SK-N-SH treated with all-trans-retinoic acid at 6 μM for 48 hours (cell line): ENCODE measurements at regions not wholly inside any gene's neighbourhood (a gene's known extent, or its start where the extent isn't known, plus 50 kb on each side); places are given as distances from the start of the nearest gene placed in this dataset.

Source experiments
- ATAC-seq: fragments of 200-7000 bp; cut with Tn5 transposase; 3 replicates; pipeline ENCODE4 v1.9.1; 2020; ENCODE audit warnings: mild to moderate bottlenecking, moderate library complexity
- ARNTL ChIP-seq: fragments of 450-650 bp; formaldehyde crosslinking; IDR thresholded peaks from 2 replicates; pipeline ENCODE4 v1.5.0; 2020; ENCODE audit warnings: low read depth, mild to moderate bottlenecking, moderate library complexity, borderline replicate concordance
- BACH2 ChIP-seq: fragments of 250-450 bp; sonication (Bioruptor Pico); IDR thresholded peaks from 2 replicates; pipeline ENCODE4 v1.9.0; 2021; ENCODE audit warnings: mild to moderate bottlenecking, borderline replicate concordance
- CREB5 ChIP-seq: fragments of 250-450 bp; sonication (Bioruptor Pico); IDR thresholded peaks from 2 replicates; pipeline ENCODE4 v1.5.1; 2020; ENCODE audit warnings: low read depth, mild to moderate bottlenecking, moderate library complexity
- CSDC2 ChIP-seq: fragments of 250-450 bp; sonication (Bioruptor Pico); IDR thresholded peaks from 2 replicates; pipeline ENCODE4 v1.5.0; 2020; ENCODE audit warnings: mild to moderate bottlenecking, moderate library complexity
- CSRNP3 ChIP-seq: fragments of 250-450 bp; sonication (Bioruptor Pico); IDR thresholded peaks from 2 replicates; pipeline ENCODE4 v1.5.1; 2021; ENCODE audit warnings: mild to moderate bottlenecking, moderate library complexity
- ESRRG ChIP-seq: fragments of 250-450 bp; sonication (Bioruptor Pico); IDR thresholded peaks from 2 replicates; pipeline ENCODE4 v1.6.1; 2021; ENCODE audit warnings: mild to moderate bottlenecking
- GLIS3 ChIP-seq: fragments of 250-450 bp; sonication (Bioruptor Pico); IDR thresholded peaks from 2 replicates; pipeline ENCODE4 v1.5.0; 2020; ENCODE audit warnings: mild to moderate bottlenecking, moderate library complexity
- ISL1 ChIP-seq: fragments of 250-450 bp; sonication (Bioruptor Pico); IDR thresholded peaks from 2 replicates; pipeline ENCODE4 v2.1.2; 2022; ENCODE audit warnings: mild to moderate bottlenecking, moderate library complexity
- PATZ1 ChIP-seq: fragments of 250-450 bp; sonication (Bioruptor Pico); IDR thresholded peaks from 2 replicates; pipeline ENCODE4 v1.8.0; 2020; ENCODE audit warnings: mild to moderate bottlenecking, moderate library complexity, borderline replicate concordance
- POU6F1 ChIP-seq: fragments of 250-450 bp; sonication (Bioruptor Pico); IDR thresholded peaks from 2 replicates; pipeline ENCODE4 v1.8.0; 2021; ENCODE audit warnings: low read depth, mild to moderate bottlenecking, moderate library complexity, borderline replicate concordance
- PPARA ChIP-seq: fragments of 250-450 bp; sonication (Bioruptor Pico); IDR thresholded peaks from 2 replicates; pipeline ENCODE4 v1.5.0; 2020; ENCODE audit warnings: mild to moderate bottlenecking, borderline replicate concordance
- RARB ChIP-seq: fragments of 250-450 bp; sonication (Bioruptor Pico); IDR thresholded peaks from 2 replicates; pipeline ENCODE4 v1.8.0; 2021; ENCODE audit warnings: mild to moderate bottlenecking, moderate library complexity
- SNAI2 ChIP-seq: fragments of 250-450 bp; sonication (Bioruptor Pico); IDR thresholded peaks from 2 replicates; pipeline ENCODE4 v1.5.0; 2020; ENCODE audit warnings: mild to moderate bottlenecking, moderate library complexity
- TCF4 ChIP-seq: fragments of 250-450 bp; sonication (Bioruptor Pico); IDR thresholded peaks from 2 replicates; pipeline ENCODE4 v1.8.0; 2021; ENCODE audit warnings: mild to moderate bottlenecking, moderate library complexity, borderline replicate concordance
- TOX ChIP-seq: fragments of 250-450 bp; sonication (Bioruptor Pico); IDR thresholded peaks from 2 replicates; pipeline ENCODE4 v1.8.0; 2021; ENCODE audit warnings: mild to moderate bottlenecking, moderate library complexity, borderline replicate concordance
- TSHZ2 ChIP-seq: fragments of 250-450 bp; sonication (Bioruptor Pico); IDR thresholded peaks from 2 replicates; pipeline ENCODE4 v1.5.0; 2020; ENCODE audit warnings: mild to moderate bottlenecking, moderate library complexity
- ZC3H10 ChIP-seq: fragments of 250-450 bp; sonication (Bioruptor Pico); IDR thresholded peaks from 2 replicates; pipeline ENCODE4 v1.5.1; 2021; ENCODE audit warnings: mild to moderate bottlenecking, moderate library complexity
- ZFP3 ChIP-seq: fragments of 250-450 bp; sonication (Bioruptor Pico); IDR thresholded peaks from 2 replicates; pipeline ENCODE4 v1.5.0; 2020; ENCODE audit warnings: mild to moderate bottlenecking, moderate library complexity
- ZFP30 ChIP-seq: fragments of 450-650 bp; formaldehyde crosslinking; IDR thresholded peaks from 2 replicates; pipeline ENCODE4 v1.5.0; 2022; ENCODE audit warnings: mild to moderate bottlenecking, moderate library complexity
- ZNF565 ChIP-seq: fragments of 450-650 bp; formaldehyde crosslinking; conservative IDR thresholded peaks from 2 replicates; pipeline ENCODE4 v1.5.0; 2020; ENCODE audit warnings: low read depth, mild to moderate bottlenecking, moderate library complexity
- ZNF70 ChIP-seq: fragments of 450-650 bp; formaldehyde crosslinking; IDR thresholded peaks from 2 replicates; pipeline ENCODE4 v1.5.0; 2020; ENCODE audit warnings: mild to moderate bottlenecking, moderate library complexity
- ZNF8 ChIP-seq: fragments of 450-650 bp; formaldehyde crosslinking; IDR thresholded peaks from 2 replicates; pipeline ENCODE4 v1.5.0; 2020; ENCODE audit warnings: mild to moderate bottlenecking, moderate library complexity

- ATAC-seq, result no peak
Observed at GRCh38 chr6:127015858-127016257, 102.6 kb upstream of the RSPO3 start.

GRCh38 chr6:127019828-127020227 lies 98.6 kb upstream of the RSPO3 start:
- TF ChIP-seq PPARA (CRISPR knock-in tag) (no peak), ZNF70 (no peak), ZNF8 (CRISPR knock-in tag) (no peak), BACH2 (CRISPR knock-in tag) (no peak), TOX (no peak), ZFP3 (CRISPR knock-in tag) (no peak), ZFP30 (CRISPR knock-in tag) (no peak), CSRNP3 (CRISPR knock-in tag) (no peak), PATZ1 (CRISPR knock-in tag) (no peak), RARB (CRISPR knock-in tag) (no peak)
- ATAC-seq, result no peak

More at GRCh38 chr6:127015858-127016257, 102.6 kb upstream of the RSPO3 start:
- TF ChIP-seq PPARA (CRISPR knock-in tag) (no peak), ZNF8 (CRISPR knock-in tag) (no peak), CSRNP3 (CRISPR knock-in tag) (no peak), ZFP30 (CRISPR knock-in tag) (no peak), CREB5 (CRISPR knock-in tag) (no peak), BACH2 (CRISPR knock-in tag) (no peak), TCF4 (no peak), ZFP3 (CRISPR knock-in tag) (no peak), ZNF70 (no peak), ESRRG (CRISPR knock-in tag) (no peak), POU6F1 (CRISPR knock-in tag) (no peak), ZC3H10 (CRISPR knock-in tag) (no peak), TSHZ2 (CRISPR knock-in tag) (no peak), ARNTL (CRISPR knock-in tag) (no peak), ZNF565 (CRISPR knock-in tag) (no peak), GLIS3 (CRISPR knock-in tag) (no peak), CSDC2 (no peak), SNAI2 (no peak), ISL1 (CRISPR knock-in tag) (no peak)
